HEK293 (cell line): ENCODE measurements at regions not wholly inside any gene's neighbourhood (a gene's known extent, or its start where the extent isn't known, plus 50 kb on each side); places are given as distances from the start of the nearest gene placed in this dataset.
A peak's percentile ranks its signal among the peaks of the same experiment; 100 is the strongest.

ENCODE experiments used
- CTCF ChIA-PET: fragments of 350-600 bp; formaldehyde crosslinking; extraction: SDS; loops from one replicate; lab custom pipeline; 2021; ENCODE audit warnings: antibody characterized with exemption; lab: Yijun Ruan, JAX
- POLR2A ChIA-PET: fragments of 300-600 bp; formaldehyde crosslinking; extraction: SDS; loops from one replicate; lab custom pipeline; 2020; ENCODE audit warnings: antibody characterized with exemption, inconsistent platforms; lab: Yijun Ruan, JAX
- H3K27ac ChIP-seq: fragments of 200-500 bp; sonication (Bioruptor generic); 2 replicates; pipeline ENCODE4 v1.5.1; 2014; ENCODE audit warnings: low read depth, low read length, control low read depth, inconsistent platforms; ENCODE audit errors: extremely low read depth
- H3K36me3 ChIP-seq, 2 experiments: fragments of 200-500 bp in 1 of 2; sonication (Bioruptor generic) in 1 of 2; 1 replicate in 1 of 2; 2 replicates in 1 of 2; pipeline ENCODE4 v1.5.1; 2014 to 2017; ENCODE audit warnings: inconsistent platforms in 2 of 2, low read length in 2 of 2; ENCODE audit not compliant: control insufficient read depth in 2 of 2, insufficient read depth in 1 of 2
- H3K4me1 ChIP-seq: fragments of 200-500 bp; sonication (Bioruptor generic); 2 replicates; pipeline ENCODE4 v1.5.1; 2014; ENCODE audit warnings: mild to moderate bottlenecking, low read length, inconsistent platforms; ENCODE audit not compliant: control insufficient read depth, insufficient read depth
- H3K4me3 ChIP-seq: 2 replicates; pipeline ENCODE4 v1.5.1; 2011; ENCODE audit warnings: low read depth, mild to moderate bottlenecking, control low read depth, low read length, moderate library complexity
- H3K9me3 ChIP-seq: fragments of 200-500 bp; sonication (Bioruptor generic); 2 replicates; pipeline ENCODE4 v1.5.1; 2014; ENCODE audit warnings: low read depth, low read length, inconsistent platforms; ENCODE audit not compliant: control insufficient read depth, insufficient read depth
- FEZF1 ChIP-seq: fragments of 450-650 bp; formaldehyde crosslinking; IDR thresholded peaks from 2 replicates; pipeline ENCODE4 v1.5.1; 2016; ENCODE audit warnings: missing biosample characterization, missing genetic modification characterization
- GLI2 ChIP-seq: fragments of 450-650 bp; formaldehyde crosslinking; IDR thresholded peaks from 2 replicates; pipeline ENCODE4; 2017; ENCODE audit warnings: missing biosample characterization, missing genetic modification characterization, low read depth, borderline replicate concordance
- IKZF3 ChIP-seq: fragments of 450-650 bp; IDR thresholded peaks from 2 replicates; pipeline ENCODE4 v1.5.0; 2018; ENCODE audit warnings: missing biosample characterization, mild to moderate bottlenecking, missing genetic modification characterization, moderate library complexity
- MZF1 ChIP-seq: fragments of 450-650 bp; formaldehyde crosslinking; IDR thresholded peaks from 2 replicates; pipeline ENCODE4 v1.5.1; 2017; ENCODE audit warnings: missing biosample characterization, missing genetic modification characterization, borderline replicate concordance
- PATZ1 ChIP-seq: fragments of 450-650 bp; formaldehyde crosslinking; IDR thresholded peaks from 2 replicates; pipeline ENCODE4 v1.5.1; 2016; ENCODE audit warnings: missing biosample characterization, missing genetic modification characterization
- PRDM4 ChIP-seq: fragments of 450-650 bp; formaldehyde crosslinking; IDR thresholded peaks from 2 replicates; pipeline ENCODE4 v1.5.1; 2017; ENCODE audit warnings: missing biosample characterization, missing genetic modification characterization
- PRDM6 ChIP-seq: fragments of 450-650 bp; formaldehyde crosslinking; IDR thresholded peaks from 2 replicates; pipeline ENCODE4 v1.5.1; 2017; ENCODE audit warnings: missing biosample characterization, missing genetic modification characterization
- TRIM28 ChIP-seq: IDR thresholded peaks from 2 replicates; pipeline ENCODE4 v1.6.1; 2011; ENCODE audit warnings: low read length, control low read depth, borderline replicate concordance
- TSHZ1 ChIP-seq: fragments of 450-650 bp; formaldehyde crosslinking; IDR thresholded peaks from 2 replicates; pipeline ENCODE4 v1.5.1; 2016; ENCODE audit warnings: missing biosample characterization, missing genetic modification characterization, borderline replicate concordance
- WT1 ChIP-seq: fragments of 450-650 bp; formaldehyde crosslinking; IDR thresholded peaks from 2 replicates; pipeline ENCODE4 v1.5.1; 2016; ENCODE audit warnings: missing biosample characterization, missing genetic modification characterization
- ZBTB7A ChIP-seq: fragments of 450-650 bp; formaldehyde crosslinking; IDR thresholded peaks from 2 replicates; pipeline ENCODE4 v1.5.1; 2016; ENCODE audit warnings: low read depth, missing biosample characterization, missing genetic modification characterization
- ZNF214 ChIP-seq: fragments of 450-650 bp; formaldehyde crosslinking; IDR thresholded peaks from 2 replicates; pipeline ENCODE4 v1.5.1; 2017; ENCODE audit warnings: missing biosample characterization, mild to moderate bottlenecking, missing genetic modification characterization, borderline replicate concordance
- ZNF350 ChIP-seq: fragments of 450-650 bp; formaldehyde crosslinking; IDR thresholded peaks from 2 replicates; pipeline ENCODE4 v1.5.0; 2017; ENCODE audit warnings: missing biosample characterization, mild to moderate bottlenecking, missing genetic modification characterization
- ZNF37A ChIP-seq: fragments of 450-650 bp; IDR thresholded peaks from 2 replicates; pipeline ENCODE4 v1.5.1; 2018; ENCODE audit warnings: missing biosample characterization, missing genetic modification characterization
- ZNF548 ChIP-seq: fragments of 450-650 bp; formaldehyde crosslinking; IDR thresholded peaks from 2 replicates; pipeline ENCODE4 v1.5.1; 2016; ENCODE audit warnings: missing biosample characterization, missing genetic modification characterization
- ZNF549 ChIP-seq: fragments of 450-650 bp; IDR thresholded peaks from 2 replicates; pipeline ENCODE4 v1.5.1; 2018; ENCODE audit warnings: missing biosample characterization, missing genetic modification characterization, mild to moderate bottlenecking, inconsistent platforms, moderate library complexity
- ZNF610 ChIP-seq: fragments of 450-650 bp; formaldehyde crosslinking; IDR thresholded peaks from 2 replicates; pipeline ENCODE4 v1.5.1; 2016; ENCODE audit warnings: missing biosample characterization, missing genetic modification characterization, borderline replicate concordance
- ZNF624 ChIP-seq: fragments of 450-650 bp; formaldehyde crosslinking; IDR thresholded peaks from 2 replicates; pipeline ENCODE4 v1.5.1; 2017; ENCODE audit warnings: missing biosample characterization, missing genetic modification characterization
- ZNF626 ChIP-seq: fragments of 450-650 bp; sonication (Bioruptor Pico); formaldehyde crosslinking; IDR thresholded peaks from 2 replicates; pipeline ENCODE4 v1.5.1; 2018; ENCODE audit warnings: missing biosample characterization, missing genetic modification characterization, inconsistent platforms
- ZNF639 ChIP-seq: fragments of 450-650 bp; formaldehyde crosslinking; IDR thresholded peaks from 2 replicates; pipeline ENCODE4 v1.5.1; 2016; ENCODE audit warnings: missing biosample characterization, missing genetic modification characterization
- ZSCAN16 ChIP-seq: fragments of 450-650 bp; formaldehyde crosslinking; IDR thresholded peaks from 2 replicates; pipeline ENCODE4 v1.5.1; 2016; ENCODE audit warnings: missing biosample characterization, missing genetic modification characterization
- ZSCAN30 ChIP-seq: fragments of 450-650 bp; IDR thresholded peaks from 2 replicates; pipeline ENCODE4 v1.5.1; 2018; ENCODE audit warnings: missing biosample characterization, mild to moderate bottlenecking, missing genetic modification characterization, moderate library complexity

- no peak overlapping the region for H3K4me3 ChIP-seq
- H3K4me1 ChIP-seq = no peaks in the 10 kb centered on the region; the same call in 1 of the 2 replicates
- TF ChIP-seq ZNF639 (tag by site-specific recombination) = no peak
- TF ChIP-seq WT1 (tag by site-specific recombination) = no peak
- no peak for TF ChIP-seq PATZ1 (tag by site-specific recombination)
- TF ChIP-seq GLI2 (tag by site-specific recombination) = no peak
- TF ChIP-seq ZNF214 (tag by site-specific recombination) = no peak
- no peak for TF ChIP-seq ZNF626 (tag by site-specific recombination)
- TF ChIP-seq ZNF624 = no peak
- TF ChIP-seq ZNF610 (tag by site-specific recombination) = no peak
- TF ChIP-seq ZBTB7A (tag by site-specific recombination) = no peak
- TF ChIP-seq ZNF350 (tag by site-specific recombination) = no peak
- no peak for TF ChIP-seq ZNF549 (tag by site-specific recombination)
- ChIA-PET CTCF (interaction anchor here (0.6 kb wide), 1 partner anchor 56 kb away, joined by 5 read pairs; no protein-coding TSS in a partner anchor), POLR2A (no interaction called here)
- H3K9me3 ChIP-seq = no peaks in the 10 kb centered on the region
- no peaks in the 10 kb centered on the region for H3K36me3 ChIP-seq
- H3K27ac ChIP-seq = no peak overlapping the region
Observed at GRCh38 chr5:90193185-90193822, 216.3 kb downstream of the CETN3 start.

GRCh38 chr5:90191352-90192045, 218.1 kb downstream of the CETN3 start:
- no peak overlapping the region for H3K4me3 ChIP-seq
- no peak overlapping the region for H3K27ac ChIP-seq
- POLR2A ChIA-PET = no interaction called here
- H3K9me3 ChIP-seq = no peaks in the 10 kb centered on the region
- CTCF ChIA-PET = interaction anchor here (1.7 kb wide), 1 partner anchor 1464 kb away, joined by 4 read pairs; no protein-coding TSS in a partner anchor
- H3K4me1 ChIP-seq = no peaks in the 10 kb centered on the region; the same call in 1 of the 2 replicates
- no peaks in the 10 kb centered on the region for H3K36me3 ChIP-seq
- TF ChIP-seq PRDM6 (peak; percentile 82), ZSCAN30 (peak; percentile 85), ZNF549 (tag by site-specific recombination) (0 out of 2 replicates have a peak, but pooled peaks have one; percentile 13), MZF1 (tag by site-specific recombination) (peak; percentile 55; the same call in 1 of the 2 replicates), ZSCAN16 (tag by site-specific recombination) (0 out of 2 replicates have a peak, but pooled peaks have one; percentile 53), TSHZ1 (0 out of 2 replicates have a peak, but pooled peaks have one; percentile 47), ZNF548 (tag by site-specific recombination) (no peak), PRDM4 (peak; percentile 58), ZNF37A (no peak), TRIM28 (peak; percentile 87), IKZF3 (tag by site-specific recombination) (no peak), FEZF1 (tag by site-specific recombination) (peak; percentile 93)
